SU-DHL-6 (cell line): ENCODE measurements at regions not wholly inside any gene's neighbourhood (a gene's known extent, or its start where the extent isn't known, plus 50 kb on each side); places are given as distances from the start of the nearest gene placed in this dataset.

Experiments
- EZH2phosphoT487 ChIP-seq: fragments of 200-600 bp; sonication (generic), shearing (Covaris generic); conservative IDR thresholded peaks from 2 replicates; pipeline ENCODE4 v1.6.1; 2018; ENCODE audit warnings: mild to moderate bottlenecking, antibody characterized with exemption, low read length, moderate library complexity, mixed read lengths
- TF ChIP-seq, protein P1 (sequence below): fragments of 200-600 bp; sonication (generic); IDR thresholded peaks from one replicate; pipeline ENCODE4 v1.5.1; 2017; ENCODE audit warnings: antibody characterized with exemption, mild to moderate bottlenecking, low read length, moderate library complexity; ENCODE audit not compliant: insufficient read depth, poor library complexity, severe bottlenecking

DNA sequence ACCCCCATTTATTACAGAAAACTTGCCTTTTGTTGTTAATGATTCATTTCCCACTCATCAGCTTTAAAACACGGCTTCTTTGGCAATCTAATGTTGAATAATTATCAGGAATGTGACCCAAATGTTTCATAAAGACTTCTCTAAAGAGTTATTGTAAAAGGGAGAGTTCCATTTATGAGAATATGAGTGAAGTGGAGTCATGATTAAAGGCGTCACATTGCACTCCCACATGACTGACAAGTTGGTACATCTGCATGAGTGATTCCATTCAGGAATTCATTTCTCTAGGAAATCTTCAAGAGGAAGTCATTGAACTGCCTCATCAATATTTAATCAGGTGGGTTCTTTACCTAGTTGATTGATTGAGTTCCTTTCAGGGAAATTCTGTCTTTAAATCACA, 184.8 kb downstream of the LNPK start:
- TF ChIP-seq, protein P1, sequence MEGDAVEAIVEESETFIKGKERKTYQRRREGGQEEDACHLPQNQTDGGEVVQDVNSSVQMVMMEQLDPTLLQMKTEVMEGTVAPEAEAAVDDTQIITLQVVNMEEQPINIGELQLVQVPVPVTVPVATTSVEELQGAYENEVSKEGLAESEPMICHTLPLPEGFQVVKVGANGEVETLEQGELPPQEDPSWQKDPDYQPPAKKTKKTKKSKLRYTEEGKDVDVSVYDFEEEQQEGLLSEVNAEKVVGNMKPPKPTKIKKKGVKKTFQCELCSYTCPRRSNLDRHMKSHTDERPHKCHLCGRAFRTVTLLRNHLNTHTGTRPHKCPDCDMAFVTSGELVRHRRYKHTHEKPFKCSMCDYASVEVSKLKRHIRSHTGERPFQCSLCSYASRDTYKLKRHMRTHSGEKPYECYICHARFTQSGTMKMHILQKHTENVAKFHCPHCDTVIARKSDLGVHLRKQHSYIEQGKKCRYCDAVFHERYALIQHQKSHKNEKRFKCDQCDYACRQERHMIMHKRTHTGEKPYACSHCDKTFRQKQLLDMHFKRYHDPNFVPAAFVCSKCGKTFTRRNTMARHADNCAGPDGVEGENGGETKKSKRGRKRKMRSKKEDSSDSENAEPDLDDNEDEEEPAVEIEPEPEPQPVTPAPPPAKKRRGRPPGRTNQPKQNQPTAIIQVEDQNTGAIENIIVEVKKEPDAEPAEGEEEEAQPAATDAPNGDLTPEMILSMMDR = no peak
- TF ChIP-seq EZH2phosphoT487 = no peak
